Stimulated activated CD4-positive, alpha-beta T cell treated with anti-CD3 and anti-CD28 coated beads, Interleukin-4, amount 100 ng/mL, for 1 hour (primary cell): ENCODE measurements at regions not wholly inside any gene's neighbourhood (a gene's known extent, or its start where the extent isn't known, plus 50 kb on each side); places are given as distances from the start of the nearest gene placed in this dataset.

ENCODE experiments used
- DNase-seq: peaks from one replicate; pipeline ENCODE4 v3.0.0-alpha.2; 2020

- DNase-seq: no peak
Observed at GRCh38 chr16:5444189-5444588, 346.6 kb upstream of the EEF2KMT start.

GRCh38 chr16:5442986-5443385 lies 345.4 kb upstream of the EEF2KMT start:
- no peak for DNase-seq

GRCh38 chr16:5442054-5442453 lies 344.5 kb upstream of the EEF2KMT start:
- no peak for DNase-seq

- no peak for DNase-seq
Observed at GRCh38 chr16:5438591-5438990, 341.0 kb upstream of the EEF2KMT start.

GRCh38 chr16:5433587-5433986 lies 336.0 kb upstream of the EEF2KMT start:
- DNase-seq: no peak

- DNase-seq: no peak
Observed at GRCh38 chr16:5432166-5432565, 334.6 kb upstream of the EEF2KMT start.

GRCh38 chr16:5430598-5430997 lies 333.0 kb upstream of the EEF2KMT start:
- no peak for DNase-seq

- no peak for DNase-seq
Observed at GRCh38 chr16:5428932-5429331, 331.3 kb upstream of the EEF2KMT start.

- DNase-seq: no peak
Observed at GRCh38 chr16:5427571-5427970, 330.0 kb upstream of the EEF2KMT start.

- no peak for DNase-seq
Observed at GRCh38 chr16:5422643-5423496, 325.3 kb upstream of the EEF2KMT start.

GRCh38 chr16:5422047-5422446 lies 324.5 kb upstream of the EEF2KMT start:
- DNase-seq: no peak

- DNase-seq: no peak
Observed at GRCh38 chr16:5416013-5416412, 318.4 kb upstream of the EEF2KMT start.

- DNase-seq: no peak
Observed at GRCh38 chr16:5415123-5415522, 317.5 kb upstream of the EEF2KMT start.

- DNase-seq: no peak
Observed at GRCh38 chr16:5412731-5413130, 315.1 kb upstream of the EEF2KMT start.

- no peak for DNase-seq
Observed at GRCh38 chr16:5398203-5398602, 300.6 kb upstream of the EEF2KMT start.

- no peak for DNase-seq
Observed at GRCh38 chr16:5396880-5397279, 299.3 kb upstream of the EEF2KMT start.

- DNase-seq: no peak
Observed at GRCh38 chr16:5393070-5393469, 295.5 kb upstream of the EEF2KMT start.

GRCh38 chr16:5386989-5387388 lies 289.4 kb upstream of the EEF2KMT start:
- DNase-seq: no peak

GRCh38 chr16:5385811-5386210 lies 288.2 kb upstream of the EEF2KMT start:
- DNase-seq: no peak

GRCh38 chr16:5385115-5385514 lies 287.5 kb upstream of the EEF2KMT start:
- no peak for DNase-seq

GRCh38 chr16:5383737-5384136 lies 286.1 kb upstream of the EEF2KMT start:
- DNase-seq: no peak

GRCh38 chr16:5382484-5382883 lies 284.9 kb upstream of the EEF2KMT start:
- no peak for DNase-seq

- DNase-seq: no peak
Observed at GRCh38 chr16:5381481-5381880, 283.9 kb upstream of the EEF2KMT start.

- DNase-seq: no peak
Observed at GRCh38 chr16:5379954-5380353, 282.4 kb upstream of the EEF2KMT start.

- DNase-seq: no peak
Observed at GRCh38 chr16:5378531-5378930, 280.9 kb upstream of the EEF2KMT start.
